Activated naive CD4-positive, alpha-beta T cell treated with anti-CD3 and anti-CD28 coated beads for 36 hours (primary cell): ENCODE measurements at regions not wholly inside any gene's neighbourhood (a gene's known extent, or its start where the extent isn't known, plus 50 kb on each side); places are given as distances from the start of the nearest gene placed in this dataset.

ENCODE experiments used
- CTCF ChIA-PET: fragments of 350-600 bp; sonication (Branson Sonifier 250); formaldehyde crosslinking; loops from one replicate; lab custom pipeline; 2021; ENCODE audit warnings: antibody characterized with exemption; lab: Charles Lee
- DNase-seq: peaks from one replicate; pipeline ENCODE4 v3.0.0-alpha.2; 2020
- H3K27ac Mint-ChIP-seq: one replicate; pipeline ENCODE4 v1.8.0; 2021; ENCODE audit warnings: mild to moderate bottlenecking, mixed read lengths
- H3K27me3 Mint-ChIP-seq: one replicate; pipeline ENCODE4 v1.8.0; 2021; ENCODE audit warnings: low read depth, mixed read lengths
- H3K36me3 Mint-ChIP-seq: one replicate; pipeline ENCODE4 v1.8.0; 2021; ENCODE audit warnings: low read depth, mixed read lengths
- H3K4me1 Mint-ChIP-seq: one replicate; pipeline ENCODE4 v1.8.0; 2021; ENCODE audit warnings: low read depth, mixed read lengths
- H3K4me3 Mint-ChIP-seq: one replicate; pipeline ENCODE4 v1.8.0; 2021; ENCODE audit warnings: mild to moderate bottlenecking, moderate library complexity, mixed read lengths
- H3K9me3 Mint-ChIP-seq: one replicate; pipeline ENCODE4 v1.8.0; 2021; ENCODE audit warnings: mixed read lengths
- intact Hi-C: fragments of 100-400 bp; cut with micrococcal nuclease; formaldehyde crosslinking; loops from one replicate; pipeline ENCODE4 v1.15.1; 2023

DNA sequence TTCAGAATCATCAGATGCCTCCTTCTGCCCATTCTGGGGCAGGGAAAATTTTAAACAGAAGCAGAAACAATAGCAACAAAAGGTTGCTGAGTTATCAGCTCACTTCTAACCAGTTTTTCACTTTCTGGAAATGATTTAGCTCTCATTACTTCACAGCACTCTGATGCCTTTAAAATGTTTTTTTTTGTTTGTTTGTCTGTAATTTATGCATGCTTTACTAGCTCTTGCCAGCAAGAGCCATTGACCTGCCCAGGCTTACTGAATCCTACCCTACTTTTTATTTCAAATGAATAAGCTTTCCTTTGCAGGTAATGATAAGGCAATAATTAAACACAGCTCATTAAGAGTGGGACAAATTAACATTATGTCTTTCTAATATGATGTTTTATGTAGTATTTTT lies 466.1 kb upstream of the NOVA1 start:
- CTCF ChIA-PET, result no interaction called here
- H3K4me3 Mint-ChIP-seq, result no peak overlapping the region
- H3K27ac Mint-ChIP-seq, result no peak overlapping the region
- H3K27me3 Mint-ChIP-seq, result no peaks in the 10 kb centered on the region
- DNase-seq, result no peak
- no peaks in the 10 kb centered on the region for H3K4me1 Mint-ChIP-seq
- H3K9me3 Mint-ChIP-seq, result peaks cover 6% of the 10 kb centered on the region
- no peaks in the 10 kb centered on the region for H3K36me3 Mint-ChIP-seq
- intact Hi-C loops, result no loop called here

GRCh38 chr14:27065886-27066285 lies 468.1 kb upstream of the NOVA1 start:
- H3K27me3 Mint-ChIP-seq, result no peaks in the 10 kb centered on the region
- peaks cover 6% of the 10 kb centered on the region for H3K9me3 Mint-ChIP-seq
- no peaks in the 10 kb centered on the region for H3K4me1 Mint-ChIP-seq
- H3K4me3 Mint-ChIP-seq, result no peak overlapping the region
- no peaks in the 10 kb centered on the region for H3K36me3 Mint-ChIP-seq
- intact Hi-C loops, result no loop called here
- DNase-seq, result no peak
- CTCF ChIA-PET, result no interaction called here
- no peak overlapping the region for H3K27ac Mint-ChIP-seq

DNA sequence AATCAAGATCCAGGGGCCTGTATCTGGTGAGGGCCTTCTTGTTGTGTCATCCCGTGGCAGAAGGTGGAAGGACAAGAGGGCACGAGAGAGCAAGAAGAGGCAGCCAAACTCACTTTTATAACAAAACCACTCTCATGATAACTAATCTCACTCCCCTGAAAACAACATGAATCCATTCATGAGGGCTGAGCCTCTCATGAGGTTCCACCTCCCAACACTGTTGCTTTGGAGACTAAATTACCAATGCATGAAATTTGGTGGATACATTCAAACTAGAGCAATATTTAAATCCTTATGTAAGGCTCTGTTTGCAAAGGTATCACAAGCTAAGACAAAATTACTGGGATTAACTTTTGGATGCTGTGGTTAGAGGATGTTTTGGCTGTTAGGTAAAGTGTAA lies 470.1 kb upstream of the NOVA1 start:
- H3K36me3 Mint-ChIP-seq, result no peaks in the 10 kb centered on the region
- CTCF ChIA-PET, result interaction anchor here (0.6 kb wide), 1 partner anchor 1499 kb away, joined by 3 read pairs; no protein-coding TSS in a partner anchor
- H3K4me1 Mint-ChIP-seq, result no peaks in the 10 kb centered on the region
- H3K27ac Mint-ChIP-seq, result no peak overlapping the region
- no peaks in the 10 kb centered on the region for H3K27me3 Mint-ChIP-seq
- intact Hi-C loops, result no loop called here
- DNase-seq, result no peak
- no peak overlapping the region for H3K4me3 Mint-ChIP-seq
- peaks cover 4% of the 10 kb centered on the region for H3K9me3 Mint-ChIP-seq

DNA sequence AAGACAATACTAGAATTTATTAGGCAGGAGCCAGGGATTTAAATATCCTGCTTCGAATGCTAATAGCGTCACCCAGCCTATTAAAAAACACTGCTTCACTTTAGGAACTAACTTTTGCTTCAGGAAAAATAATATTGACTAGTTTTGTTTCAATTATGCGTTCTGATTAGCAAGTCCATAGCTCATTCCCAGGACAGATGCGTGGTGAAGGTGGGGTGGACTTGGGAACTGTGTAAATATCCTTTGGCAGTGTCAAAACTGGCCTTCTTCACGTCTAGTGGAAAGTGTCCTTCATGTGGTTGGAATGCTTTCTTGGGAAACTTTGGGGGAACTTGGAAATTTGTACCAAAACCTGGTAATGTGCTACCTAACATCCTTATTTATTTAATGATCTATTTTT lies 474.8 kb upstream of the NOVA1 start:
- H3K27me3 Mint-ChIP-seq, result no peaks in the 10 kb centered on the region
- peaks cover 9% of the 10 kb centered on the region for H3K9me3 Mint-ChIP-seq
- no peaks in the 10 kb centered on the region for H3K36me3 Mint-ChIP-seq
- DNase-seq, result no peak
- no peaks in the 10 kb centered on the region for H3K4me1 Mint-ChIP-seq
- H3K4me3 Mint-ChIP-seq, result no peak overlapping the region
- CTCF ChIA-PET, result no interaction called here
- intact Hi-C loops, result no loop called here
- H3K27ac Mint-ChIP-seq, result no peak overlapping the region

GRCh38 chr14:27075503-27075902 lies 477.7 kb upstream of the NOVA1 start:
- H3K9me3 Mint-ChIP-seq, result peaks cover 7% of the 10 kb centered on the region
- no peak overlapping the region for H3K4me3 Mint-ChIP-seq
- no peaks in the 10 kb centered on the region for H3K27me3 Mint-ChIP-seq
- no peak for DNase-seq
- no peaks in the 10 kb centered on the region for H3K36me3 Mint-ChIP-seq
- no peak overlapping the region for H3K27ac Mint-ChIP-seq
- CTCF ChIA-PET, result no interaction called here
- no peaks in the 10 kb centered on the region for H3K4me1 Mint-ChIP-seq
- intact Hi-C loops, result no loop called here

DNA sequence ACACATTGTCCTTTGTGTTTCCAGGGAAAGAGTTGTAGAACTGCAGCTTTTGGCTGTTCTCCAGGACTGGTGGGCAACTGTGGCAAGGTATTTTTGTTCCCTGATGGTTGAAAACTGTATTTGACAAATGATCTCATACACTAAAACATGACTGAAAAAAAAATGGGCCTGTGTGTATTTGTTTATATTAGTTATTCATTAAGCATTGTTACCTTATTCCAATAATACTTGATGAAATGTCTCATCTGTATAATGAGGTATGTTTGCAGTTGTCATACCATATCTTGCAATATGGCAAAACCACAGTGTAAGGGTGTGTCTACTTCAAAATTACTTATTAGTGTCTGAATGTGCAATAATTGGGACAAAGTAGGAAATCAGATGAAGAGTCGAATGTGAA lies 479.4 kb upstream of the NOVA1 start:
- CTCF ChIA-PET, result no interaction called here
- Mint-ChIP-seq H3K9me3 (peaks cover 7% of the 10 kb centered on the region), H3K27ac (no peak overlapping the region), H3K4me3 (no peak overlapping the region), H3K4me1 (no peaks in the 10 kb centered on the region), H3K36me3 (no peaks in the 10 kb centered on the region), H3K27me3 (no peaks in the 10 kb centered on the region)
- intact Hi-C loops, result no loop called here
- DNase-seq, result no peak

GRCh38 chr14:27077710-27078109 lies 479.9 kb upstream of the NOVA1 start:
- no peak for DNase-seq
- CTCF ChIA-PET, result no interaction called here
- Mint-ChIP-seq H3K4me3 (no peak overlapping the region), H3K36me3 (no peaks in the 10 kb centered on the region), H3K27me3 (no peaks in the 10 kb centered on the region), H3K9me3 (peaks cover 11% of the 10 kb centered on the region), H3K4me1 (no peaks in the 10 kb centered on the region), H3K27ac (no peak overlapping the region)
- intact Hi-C loops, result no loop called here

DNA sequence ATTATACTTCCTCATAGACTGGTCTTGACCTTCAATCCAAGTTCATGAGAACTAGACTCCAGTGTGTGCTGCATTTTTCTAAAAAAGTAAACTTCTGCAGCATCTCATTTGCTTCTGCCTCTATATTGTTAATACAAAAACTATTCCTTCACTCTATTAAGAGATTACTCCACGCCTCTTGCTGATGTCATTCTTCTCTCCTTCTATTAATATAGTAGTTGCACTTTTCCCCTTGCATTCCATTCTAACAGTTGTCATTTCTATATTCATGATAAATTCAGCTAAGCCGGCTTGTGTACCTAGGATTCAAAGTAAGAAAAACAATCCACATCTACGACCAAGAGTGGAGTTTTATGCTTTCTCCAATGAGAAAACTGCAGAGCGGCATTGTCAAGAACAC lies 480.4 kb upstream of the NOVA1 start:
- Mint-ChIP-seq H3K36me3 (no peaks in the 10 kb centered on the region), H3K27ac (no peak overlapping the region), H3K27me3 (no peaks in the 10 kb centered on the region), H3K4me3 (no peak overlapping the region), H3K4me1 (no peaks in the 10 kb centered on the region), H3K9me3 (peaks cover 11% of the 10 kb centered on the region)
- intact Hi-C loops, result no loop called here
- DNase-seq, result no peak
- CTCF ChIA-PET, result no interaction called here

DNA sequence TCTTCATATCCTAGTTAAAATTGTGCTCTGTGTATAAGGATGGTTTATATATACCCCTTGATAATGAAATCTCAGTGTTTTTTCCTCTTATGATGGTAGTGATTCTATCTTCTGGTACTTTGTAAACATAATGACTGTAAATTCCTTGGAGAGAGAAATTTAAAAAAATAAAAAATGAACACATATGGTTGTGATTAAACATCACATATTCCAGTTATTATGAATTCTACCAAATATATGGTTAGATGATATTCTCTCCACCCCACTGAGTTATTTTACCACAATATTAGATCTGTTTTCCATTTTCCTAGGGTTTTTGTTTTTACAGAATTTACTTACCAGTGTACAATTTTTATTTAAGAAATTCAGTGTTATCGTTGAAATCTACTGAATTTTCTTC lies 481.9 kb upstream of the NOVA1 start:
- H3K4me3 Mint-ChIP-seq, result no peak overlapping the region
- no peak overlapping the region for H3K27ac Mint-ChIP-seq
- peaks cover 8% of the 10 kb centered on the region for H3K9me3 Mint-ChIP-seq
- CTCF ChIA-PET, result no interaction called here
- intact Hi-C loops, result no loop called here
- no peaks in the 10 kb centered on the region for H3K27me3 Mint-ChIP-seq
- no peak for DNase-seq
- H3K36me3 Mint-ChIP-seq, result no peaks in the 10 kb centered on the region
- no peaks in the 10 kb centered on the region for H3K4me1 Mint-ChIP-seq

- Mint-ChIP-seq H3K27me3 (no peaks in the 10 kb centered on the region), H3K4me3 (no peak overlapping the region), H3K4me1 (no peaks in the 10 kb centered on the region), H3K27ac (no peak overlapping the region), H3K36me3 (no peaks in the 10 kb centered on the region), H3K9me3 (peaks cover 8% of the 10 kb centered on the region)
- intact Hi-C loops, result no loop called here
- DNase-seq, result no peak
- CTCF ChIA-PET, result no interaction called here
These were observed 487.7 kb upstream of the NOVA1 start for GRCh38 chr14:27085500-27085899.

DNA sequence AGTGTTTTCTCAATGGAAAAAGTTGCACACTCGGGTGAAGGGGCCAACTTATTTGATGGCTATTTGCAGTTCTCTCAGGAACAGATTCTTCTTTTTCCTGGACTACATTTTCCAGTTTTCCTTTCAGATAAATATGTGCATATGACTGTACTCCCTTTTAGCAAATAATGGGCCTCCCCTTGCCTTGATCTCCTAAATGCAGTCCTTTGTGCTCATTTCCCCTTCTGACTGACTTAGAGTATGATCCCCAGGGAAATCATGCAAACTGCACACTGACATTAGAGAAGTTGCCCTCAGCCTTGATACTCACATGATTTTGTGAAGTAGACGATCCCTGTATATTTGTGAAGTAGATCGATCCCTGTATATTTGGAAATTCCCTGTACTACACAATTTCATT lies 492.9 kb upstream of the NOVA1 start:
- Mint-ChIP-seq H3K27me3 (no peaks in the 10 kb centered on the region), H3K4me3 (no peak overlapping the region), H3K4me1 (no peaks in the 10 kb centered on the region), H3K9me3 (peaks cover 4% of the 10 kb centered on the region), H3K27ac (no peak overlapping the region), H3K36me3 (no peaks in the 10 kb centered on the region)
- no peak for DNase-seq
- intact Hi-C loops, result no loop called here
- CTCF ChIA-PET, result no interaction called here

GRCh38 chr14:27091973-27092372 lies 494.1 kb upstream of the NOVA1 start:
- Mint-ChIP-seq H3K27me3 (no peaks in the 10 kb centered on the region), H3K9me3 (peaks cover 8% of the 10 kb centered on the region), H3K27ac (no peak overlapping the region), H3K36me3 (no peaks in the 10 kb centered on the region), H3K4me1 (no peaks in the 10 kb centered on the region), H3K4me3 (no peak overlapping the region)
- DNase-seq, result no peak
- intact Hi-C loops, result no loop called here
- CTCF ChIA-PET, result no interaction called here

GRCh38 chr14:27096091-27096490 lies 498.3 kb upstream of the NOVA1 start:
- Mint-ChIP-seq H3K27me3 (no peaks in the 10 kb centered on the region), H3K27ac (no peak overlapping the region), H3K9me3 (peaks cover 8% of the 10 kb centered on the region), H3K4me3 (no peak overlapping the region), H3K36me3 (no peaks in the 10 kb centered on the region), H3K4me1 (no peaks in the 10 kb centered on the region)
- no peak for DNase-seq
- CTCF ChIA-PET, result no interaction called here
- intact Hi-C loops, result no loop called here

GRCh38 chr14:27098451-27098850 lies 500.6 kb upstream of the NOVA1 start:
- intact Hi-C loops, result no loop called here
- CTCF ChIA-PET, result no interaction called here
- peaks cover 8% of the 10 kb centered on the region for H3K9me3 Mint-ChIP-seq
- no peaks in the 10 kb centered on the region for H3K4me1 Mint-ChIP-seq
- H3K27me3 Mint-ChIP-seq, result no peaks in the 10 kb centered on the region
- no peak for DNase-seq
- no peaks in the 10 kb centered on the region for H3K36me3 Mint-ChIP-seq
- no peak overlapping the region for H3K4me3 Mint-ChIP-seq
- H3K27ac Mint-ChIP-seq, result no peak overlapping the region
